ENCODE measurements at regions not wholly inside any gene's neighbourhood (a gene's known extent, or its start where the extent isn't known, plus 50 kb on each side); places are given as distances from the start of the nearest gene placed in this dataset.

DNA sequence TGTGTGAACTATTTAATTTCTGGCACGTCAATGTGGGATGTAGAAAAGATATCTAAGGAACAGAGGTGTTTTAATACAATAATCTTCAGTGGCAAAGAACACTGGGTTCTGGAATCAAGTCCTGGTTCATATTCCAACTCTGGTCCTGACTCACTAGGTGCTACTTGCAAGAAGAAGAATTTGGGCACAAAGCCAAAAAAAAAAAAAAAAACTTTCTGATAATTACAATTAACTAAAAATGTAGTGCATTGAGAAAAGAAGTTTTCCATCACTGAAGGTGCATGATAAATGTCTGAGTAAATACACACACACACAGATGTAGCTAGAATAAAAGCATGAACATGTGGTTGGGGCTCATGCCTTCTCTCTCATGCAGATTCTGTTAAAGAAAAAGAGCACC lies 424.4 kb upstream of the REG3G start:
- Histone ChIP-seq H3K9me3 (ENCODE audit: control insufficient read depth, low read depth, low read length) (no peaks in the 10 kb centered on the region), H2BK12ac (ENCODE audit: insufficient read length, low read depth, low read length) (no peak overlapping the region), H3K4ac (ENCODE audit: low read depth, low read length) (no peak overlapping the region), H3K23me2 (ENCODE audit: insufficient read length, low read depth, low read length, poor library complexity, severe bottlenecking) (no peaks in the 10 kb centered on the region), H3K18ac (ENCODE audit: insufficient read length, low read depth, low read length) (no peak overlapping the region), H3K4me2 (ENCODE audit: insufficient read depth, insufficient read length, low read length) (no peak overlapping the region), H3K9ac (ENCODE audit: extremely low read depth, insufficient read length, low read length) (no peak overlapping the region), H3K23ac (ENCODE audit: insufficient read length, low read depth, low read length) (no peak overlapping the region), H4K20me1 (ENCODE audit: control insufficient read depth, insufficient read depth, insufficient read length) (no peaks in the 10 kb centered on the region), H2BK20ac (ENCODE audit: low read depth, low read length, poor library complexity, severe bottlenecking) (no peak overlapping the region), H3K27ac (ENCODE audit: insufficient read length, low read depth, low read length) (no peak overlapping the region), H3K27me3 (ENCODE audit: insufficient read depth, low read length) (no peaks in the 10 kb centered on the region), H4K5ac (ENCODE audit: insufficient read length, low read depth, low read length) (no peak overlapping the region), H2AK5ac (ENCODE audit: insufficient read length, low read length) (no peak overlapping the region), H3K79me1 (ENCODE audit: insufficient read depth, low read depth, low read length, poor library complexity, severe bottlenecking) (no peaks in the 10 kb centered on the region), H3K4me1 (ENCODE audit: insufficient read depth, low read length) (no peaks in the 10 kb centered on the region), H2AFZ (ENCODE audit: low read length) (no peak overlapping the region), H4K91ac (ENCODE audit: insufficient read length, low read depth, low read length) (no peak overlapping the region), H3T11ph (ENCODE audit: low read length) (no peak overlapping the region), H3K56ac (ENCODE audit: insufficient read length, low read depth, low read length) (no peak overlapping the region), H2BK15ac (ENCODE audit: low read depth, low read length) (no peak overlapping the region), H2BK5ac (ENCODE audit: insufficient read length, low read length) (no peak overlapping the region), H3K14ac (ENCODE audit: insufficient read depth, low read length) (no peak overlapping the region), H4K8ac (replicated peaks; ENCODE audit: insufficient read length, low read depth, low read length) (no peak overlapping the region), H2BK120ac (ENCODE audit: low read depth, low read length, poor library complexity, severe bottlenecking) (no peak overlapping the region), H3K79me2 (ENCODE audit: insufficient read depth, low read length) (no peaks in the 10 kb centered on the region)
- TF ChIP-seq, protein P1, sequence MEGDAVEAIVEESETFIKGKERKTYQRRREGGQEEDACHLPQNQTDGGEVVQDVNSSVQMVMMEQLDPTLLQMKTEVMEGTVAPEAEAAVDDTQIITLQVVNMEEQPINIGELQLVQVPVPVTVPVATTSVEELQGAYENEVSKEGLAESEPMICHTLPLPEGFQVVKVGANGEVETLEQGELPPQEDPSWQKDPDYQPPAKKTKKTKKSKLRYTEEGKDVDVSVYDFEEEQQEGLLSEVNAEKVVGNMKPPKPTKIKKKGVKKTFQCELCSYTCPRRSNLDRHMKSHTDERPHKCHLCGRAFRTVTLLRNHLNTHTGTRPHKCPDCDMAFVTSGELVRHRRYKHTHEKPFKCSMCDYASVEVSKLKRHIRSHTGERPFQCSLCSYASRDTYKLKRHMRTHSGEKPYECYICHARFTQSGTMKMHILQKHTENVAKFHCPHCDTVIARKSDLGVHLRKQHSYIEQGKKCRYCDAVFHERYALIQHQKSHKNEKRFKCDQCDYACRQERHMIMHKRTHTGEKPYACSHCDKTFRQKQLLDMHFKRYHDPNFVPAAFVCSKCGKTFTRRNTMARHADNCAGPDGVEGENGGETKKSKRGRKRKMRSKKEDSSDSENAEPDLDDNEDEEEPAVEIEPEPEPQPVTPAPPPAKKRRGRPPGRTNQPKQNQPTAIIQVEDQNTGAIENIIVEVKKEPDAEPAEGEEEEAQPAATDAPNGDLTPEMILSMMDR (conservative IDR thresholded peaks at IDR 0.05) = no peak
- Mint-ChIP-seq H3K4me1 (peaks cover 0 to 3% of the 10 kb centered on the region in 2 experiments; a peak in 2 of 4 replicates), H3K9me3 (no peaks in the 10 kb centered on the region; a peak in 1 of 5 replicates), H3K27me3 (ENCODE audit: low read depth) (no peaks in the 10 kb centered on the region), H3K27ac (no peak overlapping the region), H3K4me3 (no peak overlapping the region), H3K36me3 (ENCODE audit: insufficient read depth in 1 of 3, low read depth in 3 of 3) (peaks cover 0 to 3% (median 0%) of the 10 kb centered on the region in 3 experiments; a peak in 2 of 7 replicates)
- no peak for DNase-seq
- WGBS (ENCODE audit: extremely low coverage, insufficient read length, low lambda C conversion rate) = no CpG with 5 or more reads among the region's 1 CpG

Measured in H9 (cell line).